Bronchial epithelial cell (primary cell): ENCODE measurements at regions not wholly inside any gene's neighbourhood (a gene's known extent, or its start where the extent isn't known, plus 50 kb on each side); places are given as distances from the start of the nearest gene placed in this dataset.

Experiments
- DNase-seq: peaks from one replicate; pipeline ENCODE4 v3.0.0-alpha.2; 2010; ENCODE audit warnings: low read depth
- FAIRE-seq: peaks from 2 replicates; lab custom pipeline; 2011; peaks lifted over from hg19 to GRCh38; lab: Jason Lieb, UNC
- H3K27me3 ChIP-seq: 2 replicates; pipeline ENCODE4 v1.5.1; 2011; ENCODE audit warnings: low read length; ENCODE audit not compliant: control insufficient read depth, insufficient read depth
- H3K36me3 ChIP-seq: 2 replicates; pipeline ENCODE4 v1.5.1; 2011; ENCODE audit warnings: low read length; ENCODE audit not compliant: control insufficient read depth, insufficient read depth
- H3K4me3 ChIP-seq: 2 replicates; pipeline ENCODE4 v1.5.1; 2011; ENCODE audit warnings: mild to moderate bottlenecking, low read depth, low read length, control low read depth
- TF ChIP-seq, protein P1 (sequence below): IDR thresholded peaks from 2 replicates; pipeline ENCODE4 v1.5.1; 2011; ENCODE audit warnings: mild to moderate bottlenecking, moderate library complexity, low read length, control low read depth, inconsistent platforms; ENCODE audit not compliant: insufficient read depth, severe bottlenecking

DNA sequence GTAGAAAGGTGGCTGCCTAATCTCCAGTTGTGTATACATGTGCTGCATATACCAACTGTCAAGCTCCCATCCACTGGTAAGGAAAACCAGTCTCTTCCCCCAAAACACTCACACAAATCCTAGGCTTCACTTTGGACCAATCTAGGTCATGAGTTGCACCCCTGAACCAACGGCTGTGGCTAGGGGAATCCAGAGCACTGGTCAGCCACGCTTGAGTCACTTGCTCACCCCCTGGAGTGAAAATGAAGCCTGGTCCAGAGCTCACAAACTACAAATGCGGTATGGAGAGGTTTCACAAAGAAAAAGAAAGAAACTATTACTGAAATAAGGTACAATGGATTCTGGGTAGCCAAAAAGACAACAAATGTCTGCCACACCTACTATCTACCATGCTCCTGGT, 66.1 kb upstream of the NLK start:
- TF ChIP-seq, protein P1, sequence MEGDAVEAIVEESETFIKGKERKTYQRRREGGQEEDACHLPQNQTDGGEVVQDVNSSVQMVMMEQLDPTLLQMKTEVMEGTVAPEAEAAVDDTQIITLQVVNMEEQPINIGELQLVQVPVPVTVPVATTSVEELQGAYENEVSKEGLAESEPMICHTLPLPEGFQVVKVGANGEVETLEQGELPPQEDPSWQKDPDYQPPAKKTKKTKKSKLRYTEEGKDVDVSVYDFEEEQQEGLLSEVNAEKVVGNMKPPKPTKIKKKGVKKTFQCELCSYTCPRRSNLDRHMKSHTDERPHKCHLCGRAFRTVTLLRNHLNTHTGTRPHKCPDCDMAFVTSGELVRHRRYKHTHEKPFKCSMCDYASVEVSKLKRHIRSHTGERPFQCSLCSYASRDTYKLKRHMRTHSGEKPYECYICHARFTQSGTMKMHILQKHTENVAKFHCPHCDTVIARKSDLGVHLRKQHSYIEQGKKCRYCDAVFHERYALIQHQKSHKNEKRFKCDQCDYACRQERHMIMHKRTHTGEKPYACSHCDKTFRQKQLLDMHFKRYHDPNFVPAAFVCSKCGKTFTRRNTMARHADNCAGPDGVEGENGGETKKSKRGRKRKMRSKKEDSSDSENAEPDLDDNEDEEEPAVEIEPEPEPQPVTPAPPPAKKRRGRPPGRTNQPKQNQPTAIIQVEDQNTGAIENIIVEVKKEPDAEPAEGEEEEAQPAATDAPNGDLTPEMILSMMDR = no peak
- DNase-seq (no peak), FAIRE-seq (no peak)
- Histone ChIP-seq H3K27me3 (no peaks in the 10 kb centered on the region), H3K36me3 (no peaks in the 10 kb centered on the region), H3K4me3 (no peak overlapping the region)

DNA sequence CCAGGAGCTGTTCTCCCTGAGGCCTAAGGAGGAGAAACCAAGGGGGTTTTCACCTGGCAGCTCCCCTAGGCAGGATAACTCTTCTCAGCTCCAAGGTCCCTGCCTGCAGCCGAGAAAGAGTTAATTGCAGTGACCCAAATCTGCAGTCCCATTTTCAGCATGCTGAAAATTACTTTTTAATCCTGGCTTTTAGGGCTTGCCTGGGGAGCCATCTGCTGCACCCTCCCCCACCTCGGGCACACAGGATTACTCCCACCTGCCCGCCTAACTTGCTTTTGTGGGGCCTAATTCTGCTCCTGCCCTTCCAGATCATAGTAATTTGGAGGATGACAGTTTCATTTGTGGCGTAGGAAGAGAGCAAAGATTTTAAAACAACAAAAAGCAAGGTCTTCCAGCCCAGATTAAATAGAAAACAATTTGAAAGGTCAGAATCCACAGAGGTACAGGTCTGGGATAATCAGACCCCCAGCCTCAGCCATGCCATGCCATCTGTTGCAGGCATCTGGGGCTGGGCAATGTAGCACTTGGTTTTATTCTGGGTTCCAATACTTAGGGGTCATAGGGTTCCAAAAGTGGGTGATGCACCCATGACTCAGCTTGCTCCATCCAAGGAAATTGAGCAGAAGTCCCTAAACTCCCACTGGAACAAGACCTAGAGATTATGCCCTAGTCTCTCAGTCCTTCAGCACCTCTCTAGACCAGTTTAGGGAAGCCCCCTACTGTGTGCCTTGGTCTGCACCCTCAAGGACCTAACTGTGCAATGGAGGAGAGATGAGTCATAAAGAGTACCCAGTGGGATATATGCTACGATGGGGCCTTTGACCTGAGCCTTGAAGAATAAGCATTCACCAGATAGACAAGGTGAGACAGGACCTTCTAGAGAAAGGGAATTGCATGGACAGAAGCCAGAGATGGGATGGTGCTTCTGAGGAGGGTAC, 64.5 kb upstream of the NLK start:
- no peaks in the 10 kb centered on the region for H3K27me3 ChIP-seq
- DNase-seq = peak; percentile 34
- TF ChIP-seq, protein P1 = no peak
- no peak for FAIRE-seq
- H3K4me3 ChIP-seq = no peak overlapping the region
- no peaks in the 10 kb centered on the region for H3K36me3 ChIP-seq

DNA sequence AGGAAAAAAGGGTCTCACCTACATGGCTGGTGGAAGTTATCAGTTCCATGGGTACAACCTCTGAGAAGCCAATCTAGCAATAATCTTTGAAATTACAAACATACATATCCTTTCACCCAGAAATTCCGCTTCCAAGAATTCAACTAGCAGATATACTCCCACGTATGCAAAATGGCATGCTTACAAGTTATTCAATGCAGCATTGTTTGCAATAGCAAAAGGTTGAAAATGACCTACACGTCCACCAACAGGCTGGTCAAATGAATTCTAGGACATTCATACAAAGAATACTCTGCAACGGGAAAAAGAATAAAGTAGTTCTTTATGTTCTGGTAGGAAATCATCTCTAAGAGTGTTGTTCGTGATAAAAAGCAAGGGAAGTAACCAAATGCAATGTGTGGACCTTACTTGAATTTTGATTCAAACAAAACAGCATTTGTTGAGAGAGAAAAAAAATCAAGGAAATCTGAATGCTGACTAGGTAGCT, 63.7 kb upstream of the NLK start:
- Histone ChIP-seq H3K4me3 (no peak overlapping the region), H3K36me3 (no peaks in the 10 kb centered on the region), H3K27me3 (no peaks in the 10 kb centered on the region)
- DNase-seq (no peak), FAIRE-seq (no peak)
- TF ChIP-seq, protein P1 = no peak

DNA sequence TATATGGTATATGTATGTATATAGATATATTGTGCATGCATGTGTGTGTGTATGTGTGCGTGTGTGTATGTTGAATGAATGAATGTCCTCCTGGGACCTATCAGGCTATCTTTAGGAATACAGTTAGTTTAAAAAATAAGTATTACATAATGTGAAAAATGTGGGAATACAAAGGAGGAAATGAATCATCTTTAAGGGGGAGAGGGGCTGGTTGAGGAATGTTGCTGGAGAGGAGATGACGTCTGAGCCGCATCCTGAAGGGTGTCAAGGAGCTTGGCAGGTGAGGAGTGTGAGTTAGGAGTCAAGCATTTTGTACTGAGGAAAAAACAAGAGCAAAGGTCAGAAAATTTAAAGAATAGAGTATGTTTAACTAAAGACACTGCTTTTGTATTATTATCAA, 62.4 kb upstream of the NLK start:
- DNase-seq (peak; percentile 93), FAIRE-seq (no peak)
- Histone ChIP-seq H3K27me3 (no peaks in the 10 kb centered on the region), H3K36me3 (no peaks in the 10 kb centered on the region), H3K4me3 (no peak overlapping the region)
- TF ChIP-seq, protein P1 = no peak

DNA sequence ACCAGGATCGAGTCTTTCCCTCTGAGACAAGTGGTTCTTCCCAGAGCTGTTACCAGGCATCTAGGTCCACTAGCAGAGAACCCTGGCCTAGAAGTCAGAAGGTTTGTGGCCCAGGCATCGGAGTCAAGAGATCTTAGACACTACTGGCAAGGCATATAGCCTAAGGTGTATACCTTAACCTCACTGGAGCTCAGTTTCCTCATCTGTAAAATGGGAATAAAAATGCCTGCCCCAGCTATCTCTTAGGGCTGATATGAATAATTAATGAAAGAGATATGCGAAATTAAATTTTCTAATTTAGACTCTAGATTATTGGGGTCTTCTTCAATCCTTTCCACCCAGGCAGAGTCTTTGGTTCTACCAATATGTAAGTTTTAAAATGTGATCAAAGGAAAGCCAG, 60.5 kb upstream of the NLK start:
- Histone ChIP-seq H3K36me3 (no peaks in the 10 kb centered on the region), H3K4me3 (no peak overlapping the region), H3K27me3 (no peaks in the 10 kb centered on the region)
- FAIRE-seq = no peak
- no peak for DNase-seq
- TF ChIP-seq, protein P1 = no peak
